ENCODE measurements at regions not wholly inside any gene's neighbourhood (a gene's known extent, or its start where the extent isn't known, plus 50 kb on each side); places are given as distances from the start of the nearest gene placed in this dataset.

DNA sequence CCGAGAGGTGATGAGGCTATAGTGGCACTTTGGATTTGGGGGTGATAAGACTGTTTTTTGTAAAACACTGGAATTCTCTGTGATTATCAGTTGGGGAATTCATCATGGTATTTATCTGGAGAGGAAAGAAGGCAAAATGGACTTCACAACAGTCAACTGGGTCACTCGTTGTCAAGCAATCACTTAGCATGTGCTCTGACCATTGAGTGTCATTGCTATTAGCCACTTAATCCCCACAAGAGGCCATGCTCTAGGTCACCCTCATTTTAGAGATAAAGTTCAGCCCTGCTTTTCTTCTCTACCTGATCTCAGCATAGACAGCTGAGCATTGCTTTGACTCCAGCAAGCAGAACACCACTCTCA lies 160.1 kb upstream of the PITX1 start (continued):
- TF ChIP-seq ZNF704 (CRISPR knock-in tag; IDR thresholded peaks at IDR 0.05; ENCODE audit: borderline replicate concordance), result no peak

GRCh38 chr5:135193213-135194125 lies 159.4 kb upstream of the PITX1 start:
- H4K20me1 ChIP-seq (ENCODE audit: insufficient read depth, low read length), result no peaks in the 10 kb centered on the region
- intact Hi-C loops (cut with micrococcal nuclease; ENCODE audit: unreplicated experiment) (loop anchor here (5.0 kb wide), 2 partner anchors 161 to 181 kb away; partner anchors contain the start of gene PITX1), in situ Hi-C loops (cut with HindIII; ENCODE audit: extremely low pct_ligation_motif_present, low pct_unique_long_range_greater_than_20kb) (loop anchor here (5.0 kb wide), 1 partner anchor 271 kb away; no protein-coding TSS in a partner anchor)
- WGBS (ENCODE audit: low lambda C conversion rate), result 84% methylated on average over 8 of the region's 8 CpGs
- H2AFZ ChIP-seq (ENCODE audit: low read length), result no peak overlapping the region
- H3K4me1 ChIP-seq (ENCODE audit: insufficient read depth, low read length), result peaks cover 5% of the 10 kb centered on the region; the same call in 1 of the 2 replicates
- no peak overlapping the region for H3K4me2 ChIP-seq (ENCODE audit: low read depth, low read length)
- no TSS peak for BruUV-seq (replicated peaks)
- DNase-seq (ENCODE audit: low spot score), result no peak
- POLR2A ChIA-PET, result no interaction called here
- H3K27ac ChIP-seq (ENCODE audit: extremely low read length, insufficient read depth, low read length), result no peak overlapping the region
- CTCF ChIA-PET (ENCODE audit: low intra/inter-chr PET ratio, low total read pairs), result no interaction called here
- no peak for FAIRE-seq
- no peaks in the 10 kb centered on the region for H3K9me3 ChIP-seq (ENCODE audit: low read length)
- H3K79me2 ChIP-seq (ENCODE audit: insufficient read depth, low read length), result no peaks in the 10 kb centered on the region
- H3K36me3 ChIP-seq (replicated peaks in 1 of 2; ENCODE audit: control insufficient read depth in 1 of 2, insufficient read depth in 2 of 2, low read length in 2 of 2), result no peaks in the 10 kb centered on the region
- no peak for ATAC-seq
- no peak overlapping the region for H3K9ac ChIP-seq (ENCODE audit: insufficient read depth, low read depth, low read length)
- H3K27me3 ChIP-seq (ENCODE audit: control insufficient read depth in 1 of 2, insufficient read depth in 2 of 2, low read length in 2 of 2), result no peaks in the 10 kb centered on the region; a peak in 1 of 5 replicates
- H3K4me3 ChIP-seq (replicated peaks in 1 of 3; ENCODE audit: insufficient read depth in 1 of 3, low read depth in 2 of 3, low read length in 3 of 3), result no peak overlapping the region
- TF ChIP-seq TMF1 (CRISPR knock-in tag; IDR thresholded peaks at IDR 0.05; ENCODE audit: low read depth), result no peak
- TF ChIP-seq ZNF607 (CRISPR knock-in tag; IDR thresholded peaks at IDR 0.05; ENCODE audit: borderline replicate concordance), result no peak
- TF ChIP-seq, protein P1, sequence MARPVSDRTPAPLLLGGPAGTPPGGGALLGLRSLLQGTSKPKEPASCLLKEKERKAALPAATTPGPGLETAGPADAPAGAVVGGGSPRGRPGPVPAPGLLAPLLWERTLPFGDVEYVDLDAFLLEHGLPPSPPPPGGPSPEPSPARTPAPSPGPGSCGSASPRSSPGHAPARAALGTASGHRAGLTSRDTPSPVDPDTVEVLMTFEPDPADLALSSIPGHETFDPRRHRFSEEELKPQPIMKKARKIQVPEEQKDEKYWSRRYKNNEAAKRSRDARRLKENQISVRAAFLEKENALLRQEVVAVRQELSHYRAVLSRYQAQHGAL (CRISPR knock-in tag; IDR thresholded peaks at IDR 0.05; ENCODE audit: not compliant biosample characterization), result no peak
- TF ChIP-seq ERF (CRISPR knock-in tag; IDR thresholded peaks at IDR 0.05), result no peak
- TF ChIP-seq NR2F2 (IDR thresholded peaks at IDR 0.05; ENCODE audit: borderline replicate concordance, low read depth), result no peak
- no peak for TF ChIP-seq ZNF543 (CRISPR knock-in tag; IDR thresholded peaks at IDR 0.05)
- TF ChIP-seq HOXA9 (CRISPR knock-in tag; IDR thresholded peaks at IDR 0.05; ENCODE audit: borderline replicate concordance), result no peak
- no peak for TF ChIP-seq JUND (CRISPR knock-in tag; IDR thresholded peaks at IDR 0.05)
- TF ChIP-seq SETDB1 (CRISPR knock-in tag; IDR thresholded peaks at IDR 0.05; ENCODE audit: borderline replicate concordance), result no peak
- TF ChIP-seq NFKB2 (CRISPR knock-in tag; IDR thresholded peaks at IDR 0.05; ENCODE audit: borderline replicate concordance), result no peak
- no peak for TF ChIP-seq CERS6 (CRISPR knock-in tag; IDR thresholded peaks at IDR 0.05)
- TF ChIP-seq ZNF329 (CRISPR knock-in tag; IDR thresholded peaks at IDR 0.05; ENCODE audit: low read depth), result no peak
- no peak for TF ChIP-seq ZNF629 (CRISPR knock-in tag; conservative IDR thresholded peaks at IDR 0.05)
- TF ChIP-seq ZNF33B (CRISPR knock-in tag; IDR thresholded peaks at IDR 0.05), result no peak
- TF ChIP-seq ZNF703 (CRISPR knock-in tag; IDR thresholded peaks at IDR 0.05; ENCODE audit: borderline replicate concordance), result no peak
- TF ChIP-seq, protein P2, sequence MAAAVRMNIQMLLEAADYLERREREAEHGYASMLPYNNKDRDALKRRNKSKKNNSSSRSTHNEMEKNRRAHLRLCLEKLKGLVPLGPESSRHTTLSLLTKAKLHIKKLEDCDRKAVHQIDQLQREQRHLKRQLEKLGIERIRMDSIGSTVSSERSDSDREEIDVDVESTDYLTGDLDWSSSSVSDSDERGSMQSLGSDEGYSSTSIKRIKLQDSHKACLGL (CRISPR knock-in tag; IDR thresholded peaks at IDR 0.05), result no peak
- no peak for TF ChIP-seq MXD3 (CRISPR knock-in tag; IDR thresholded peaks at IDR 0.05)

Measured in HepG2 (cell line).